Neural progenitor cell (in vitro differentiated cells): ENCODE measurements at regions not wholly inside any gene's neighbourhood (a gene's known extent, or its start where the extent isn't known, plus 50 kb on each side); places are given as distances from the start of the nearest gene placed in this dataset.

ENCODE experiments used
- DNase-seq: peaks from one replicate; pipeline ENCODE4 v3.0.0-alpha.2; 2016; ENCODE audit warnings: low spot score
- H2AFZ ChIP-seq: fragments of 200-600 bp; sonication (generic); replicated peaks from 2 replicates; pipeline ENCODE4 v1.6.1; 2016; ENCODE audit warnings: antibody characterized with exemption
- H3F3A ChIP-seq: fragments of 200-600 bp; sonication (generic); 2 replicates; pipeline ENCODE4 v1.6.1; 2016; ENCODE audit warnings: antibody characterized with exemption, low read depth
- H3K27ac ChIP-seq: fragments of 200-600 bp; sonication (generic); 2 replicates; pipeline ENCODE4 v1.5.1; 2016; ENCODE audit warnings: mild to moderate bottlenecking
- H3K27me3 ChIP-seq: fragments of 200-600 bp; sonication (generic); 2 replicates; pipeline ENCODE4 v1.6.1; 2016; ENCODE audit warnings: mild to moderate bottlenecking, moderate library complexity
- H3K36me3 ChIP-seq: fragments of 200-600 bp; sonication (generic); 2 replicates; pipeline ENCODE4 v1.5.1; 2016
- H3K4me1 ChIP-seq: fragments of 200-600 bp; sonication (generic); 2 replicates; pipeline ENCODE4 v1.6.1; 2016; ENCODE audit warnings: mixed run types
- H3K4me2 ChIP-seq: fragments of 200-600 bp; sonication (generic); 2 replicates; pipeline ENCODE4 v1.6.1; 2016
- H3K4me3 ChIP-seq: fragments of 200-600 bp; sonication (generic); 2 replicates; pipeline ENCODE4 v1.5.1; 2016
- H3K79me2 ChIP-seq: fragments of 200-600 bp; sonication (generic); 2 replicates; pipeline ENCODE4 v1.6.1; 2016; ENCODE audit warnings: low read depth
- H3K9ac ChIP-seq: fragments of 200-600 bp; sonication (generic); 2 replicates; pipeline ENCODE4 v1.6.1; 2016
- H3K9me3 ChIP-seq: fragments of 200-600 bp; sonication (generic); 2 replicates; pipeline ENCODE4 v1.5.1; 2016; ENCODE audit warnings: low read depth
- H4K20me1 ChIP-seq: fragments of 200-600 bp; sonication (generic); 2 replicates; pipeline ENCODE4 v1.6.1; 2016; ENCODE audit warnings: low read depth
- H3K27ac Mint-ChIP-seq: 3 replicates; pipeline ENCODE4 v1.8.0; 2021; ENCODE audit warnings: mixed read lengths
- H3K27me3 Mint-ChIP-seq: 2 replicates; pipeline ENCODE4 v1.8.0; 2022; ENCODE audit warnings: low read depth, mild to moderate bottlenecking, inconsistent platforms, moderate library complexity, mixed read lengths; ENCODE audit not compliant: insufficient read depth
- H3K36me3 Mint-ChIP-seq: 3 replicates; pipeline ENCODE4 v1.8.0; 2021; ENCODE audit warnings: mixed read lengths
- H3K4me1 Mint-ChIP-seq: 3 replicates; pipeline ENCODE4 v1.8.0; 2021; ENCODE audit warnings: mixed read lengths
- H3K4me3 Mint-ChIP-seq: 3 replicates; pipeline ENCODE4 v1.8.0; 2021; ENCODE audit warnings: mild to moderate bottlenecking, moderate library complexity, mixed read lengths
- H3K9me3 Mint-ChIP-seq: 3 replicates; pipeline ENCODE4 v1.8.0; 2020; ENCODE audit warnings: mixed read lengths
- CTCF ChIP-seq: fragments of 200-600 bp; sonication (generic); IDR thresholded peaks from 2 replicates; pipeline ENCODE4 v1.5.1; 2017; ENCODE audit warnings: antibody characterized with exemption, mild to moderate bottlenecking
- EZH2 ChIP-seq: fragments of 200-600 bp; sonication (generic); IDR thresholded peaks from 2 replicates; pipeline ENCODE4 v1.6.1; 2017; ENCODE audit warnings: antibody characterized with exemption, mild to moderate bottlenecking, moderate library complexity
- EZH2phosphoT487 ChIP-seq: fragments of 200-600 bp; sonication (generic); IDR thresholded peaks from 2 replicates; pipeline ENCODE4 v1.6.1; 2017; ENCODE audit warnings: antibody characterized with exemption

GRCh38 chr5:155834271-155834975 lies 492.5 kb upstream of the SGCD start:
- no peaks in the 10 kb centered on the region for H3K79me2 ChIP-seq

GRCh38 chr5:155836089-155836803 lies 490.7 kb upstream of the SGCD start:
- TF ChIP-seq EZH2 = no peak
- TF ChIP-seq CTCF = no peak
- no peak for TF ChIP-seq EZH2phosphoT487
- no peaks in the 10 kb centered on the region for H3K4me1 Mint-ChIP-seq
- H3K79me2 ChIP-seq = no peaks in the 10 kb centered on the region
- no peak overlapping the region for H2AFZ ChIP-seq
- no peaks in the 10 kb centered on the region for H3K27me3 ChIP-seq
- DNase-seq = no peak
- H3K9me3 ChIP-seq = no peaks in the 10 kb centered on the region
- no peak overlapping the region for H3K9ac ChIP-seq
- H3K27ac Mint-ChIP-seq = no peak overlapping the region
- H3K4me2 ChIP-seq = no peak overlapping the region
- no peaks in the 10 kb centered on the region for H3K9me3 Mint-ChIP-seq
- H3K4me3 ChIP-seq = no peak overlapping the region
- no peak overlapping the region for H3K27ac ChIP-seq
- no peak overlapping the region for H3K4me3 Mint-ChIP-seq
- no peaks in the 10 kb centered on the region for H3K27me3 Mint-ChIP-seq
- H3K36me3 Mint-ChIP-seq = no peaks in the 10 kb centered on the region
- H3K4me1 ChIP-seq = no peaks in the 10 kb centered on the region
- no peaks in the 10 kb centered on the region for H3F3A ChIP-seq
- no peaks in the 10 kb centered on the region for H4K20me1 ChIP-seq
- no peaks in the 10 kb centered on the region for H3K36me3 ChIP-seq

More at GRCh38 chr5:155834271-155834975, 492.5 kb upstream of the SGCD start:
- no peak for DNase-seq
- no peak for TF ChIP-seq EZH2
- TF ChIP-seq EZH2phosphoT487 = no peak
- no peak for TF ChIP-seq CTCF
- Histone ChIP-seq H3K27me3 (no peaks in the 10 kb centered on the region), H3K4me1 (no peaks in the 10 kb centered on the region), H3F3A (no peaks in the 10 kb centered on the region), H3K27ac (no peak overlapping the region), H3K4me3 (no peak overlapping the region), H2AFZ (no peak overlapping the region), H3K9me3 (no peaks in the 10 kb centered on the region), H3K36me3 (no peaks in the 10 kb centered on the region), H3K4me2 (no peak overlapping the region), H3K9ac (no peak overlapping the region), H4K20me1 (no peaks in the 10 kb centered on the region)
- Mint-ChIP-seq H3K27ac (no peak overlapping the region), H3K4me1 (no peaks in the 10 kb centered on the region), H3K36me3 (no peaks in the 10 kb centered on the region), H3K9me3 (no peaks in the 10 kb centered on the region), H3K27me3 (no peaks in the 10 kb centered on the region), H3K4me3 (no peak overlapping the region)

GRCh38 chr5:155838394-155838793 lies 488.6 kb upstream of the SGCD start:
- Histone ChIP-seq H3K36me3 (no peaks in the 10 kb centered on the region), H3K4me3 (no peak overlapping the region), H2AFZ (no peak overlapping the region), H3K9me3 (no peaks in the 10 kb centered on the region), H3K27me3 (no peaks in the 10 kb centered on the region), H4K20me1 (no peaks in the 10 kb centered on the region), H3F3A (no peaks in the 10 kb centered on the region), H3K4me1 (no peaks in the 10 kb centered on the region), H3K4me2 (no peak overlapping the region), H3K79me2 (no peaks in the 10 kb centered on the region), H3K9ac (no peak overlapping the region), H3K27ac (no peak overlapping the region)
- no peaks in the 10 kb centered on the region for H3K36me3 Mint-ChIP-seq
- TF ChIP-seq EZH2 (no peak), EZH2phosphoT487 (no peak), CTCF (no peak)
- no peak overlapping the region for H3K4me3 Mint-ChIP-seq
- no peak for DNase-seq
- H3K9me3 Mint-ChIP-seq = no peaks in the 10 kb centered on the region
- no peaks in the 10 kb centered on the region for H3K27me3 Mint-ChIP-seq
- H3K27ac Mint-ChIP-seq = no peak overlapping the region
- no peaks in the 10 kb centered on the region for H3K4me1 Mint-ChIP-seq
